Uterus (tissue), 3 donors: ENCODE measurements at regions not wholly inside any gene's neighbourhood (a gene's known extent, or its start where the extent isn't known, plus 50 kb on each side); places are given as distances from the start of the nearest gene placed in this dataset.
A peak's percentile ranks its signal among the peaks of the same experiment; 100 is the strongest.

Experiments
- DNase-seq, 2 donors: peaks; one replicate each; pipeline ENCODE4 v3.0.0-alpha.2; 2019 to 2020
- H3K27ac ChIP-seq, 2 donors: fragments of 200-600 bp; sonication (generic); 1 replicate in 1 of 2; 2 replicates in 1 of 2; pipeline ENCODE4 v1.5.1; 2016 to 2018
- H3K27me3 ChIP-seq, 2 donors: fragments of 200-600 bp; sonication (generic); one replicate each; pipeline ENCODE4 v1.5.1; 2018 to 2019; ENCODE audit warnings: control low read depth in 1 of 2
- H3K36me3 ChIP-seq, 2 donors: fragments of 200-600 bp; sonication (generic); one replicate each; pipeline ENCODE4 v1.5.1; 2019; ENCODE audit warnings: control low read depth in 1 of 2
- H3K4me1 ChIP-seq, 2 donors: fragments of 200-600 bp; sonication (generic); one replicate each; pipeline ENCODE4 v1.5.1; 2018 to 2019; ENCODE audit warnings: control low read depth in 1 of 2
- H3K4me3 ChIP-seq, 2 donors: fragments of 200-600 bp; sonication (generic); 1 replicate in 1 of 2; 2 replicates in 1 of 2; pipeline ENCODE4 v1.5.1; 2018 to 2019; ENCODE audit warnings: mild to moderate bottlenecking in 1 of 2
- H3K9me3 ChIP-seq, 2 donors: fragments of 200-600 bp; sonication (generic); one replicate each; pipeline ENCODE4 v1.5.1; 2019; ENCODE audit warnings: control low read depth in 1 of 2
- CTCF ChIP-seq, 4 experiments: fragments of 200-600 bp in 2 of 4; fragments of 450-650 bp in 2 of 4; sonication (generic) in 2 of 4; IDR thresholded peaks; one replicate each; pipeline ENCODE4 v1.5.1; 2016 to 2019; ENCODE audit warnings: antibody characterized with exemption in 4 of 4, mild to moderate bottlenecking in 2 of 4, moderate library complexity in 1 of 4
- POLR2A ChIP-seq, 2 donors: fragments of 450-650 bp; IDR thresholded peaks; one replicate each; pipeline ENCODE4 v1.6.1; 2016; ENCODE audit warnings: antibody characterized with exemption in 2 of 2, mild to moderate bottlenecking in 1 of 2, moderate library complexity in 1 of 2
- intact Hi-C: fragments of 100-400 bp; cut with DNase I; formaldehyde crosslinking; loops from one replicate; pipeline ENCODE4 v1.15.1; 2023; ENCODE audit warnings: low total_unique reads
- donor health status: DM: yes; HTN: yes; CAD: no.

GRCh38 chr2:9139491-9140443, 66.8 kb upstream of the ASAP2 start:
- Histone ChIP-seq H3K4me3 (no peak overlapping the region), H3K9me3 (no peaks in the 10 kb centered on the region), H3K27ac (no peak overlapping the region), H3K36me3 (no peaks in the 10 kb centered on the region), H3K4me1 (peaks cover 6 to 7% of the 10 kb centered on the region in 2 donors), H3K27me3 (no peaks in the 10 kb centered on the region)
- DNase-seq: peak; percentile 67 to 70
- no peak for TF ChIP-seq POLR2A (IDR thresholded peaks at IDR 0.05)
- peak; percentile 56 to 73 (median 61) for TF ChIP-seq CTCF (IDR thresholded peaks at IDR 0.05)
- intact Hi-C loops: loop anchor here (10.0 kb wide), 2 partner anchors 65 to 195 kb away; partner anchors contain the start of gene ASAP2

GRCh38 chr2:9137379-9138150, 69.0 kb upstream of the ASAP2 start:
- Histone ChIP-seq H3K27ac (no peak overlapping the region), H3K9me3 (no peaks in the 10 kb centered on the region), H3K4me3 (no peak overlapping the region), H3K36me3 (no peaks in the 10 kb centered on the region), H3K27me3 (no peaks in the 10 kb centered on the region), H3K4me1 (no peaks in the 10 kb centered on the region)
- DNase-seq: no peak
- intact Hi-C loops: no loop called here
- TF ChIP-seq CTCF (IDR thresholded peaks at IDR 0.05) (no peak), POLR2A (IDR thresholded peaks at IDR 0.05) (no peak)

GRCh38 chr2:9135822-9136558, 70.6 kb upstream of the ASAP2 start:
- Histone ChIP-seq H3K27me3 (no peaks in the 10 kb centered on the region), H3K4me3 (no peak overlapping the region), H3K9me3 (no peaks in the 10 kb centered on the region), H3K4me1 (no peaks in the 10 kb centered on the region), H3K27ac (no peak overlapping the region), H3K36me3 (no peaks in the 10 kb centered on the region)
- TF ChIP-seq POLR2A (IDR thresholded peaks at IDR 0.05) (no peak), CTCF (IDR thresholded peaks at IDR 0.05) (no peak)
- no peak for DNase-seq
- intact Hi-C loops: no loop called here

- intact Hi-C loops: no loop called here
- Histone ChIP-seq H3K27ac (no peak overlapping the region), H3K36me3 (no peaks in the 10 kb centered on the region), H3K9me3 (no peaks in the 10 kb centered on the region), H3K27me3 (no peaks in the 10 kb centered on the region), H3K4me1 (no peaks in the 10 kb centered on the region), H3K4me3 (no peak overlapping the region)
- TF ChIP-seq CTCF (IDR thresholded peaks at IDR 0.05) (no peak), POLR2A (IDR thresholded peaks at IDR 0.05) (no peak)
- DNase-seq: no peak
Measured at GRCh38 chr2:9127316-9127715, 79.3 kb upstream of the ASAP2 start.
